ENCODE measurements at regions not wholly inside any gene's neighbourhood (a gene's known extent, or its start where the extent isn't known, plus 50 kb on each side); places are given as distances from the start of the nearest gene placed in this dataset.
A peak's percentile ranks its signal among the peaks of the same experiment; 100 is the strongest.

- CTCF ChIA-PET, result interaction anchor here (1.6 kb wide), 1 partner anchor 11 kb away, joined by 4 read pairs; no protein-coding TSS in a partner anchor
- Mint-ChIP-seq H3K9me3 (no peaks in the 10 kb centered on the region), H3K4me3 (no peak overlapping the region), H3K27me3 (peaks cover 62% of the 10 kb centered on the region), H3K4me1 (peaks cover 15% of the 10 kb centered on the region), H3K27ac (no peak overlapping the region), H3K36me3 (no peaks in the 10 kb centered on the region)
- DNase-seq, result no peak
Observed at GRCh38 chr3:197443506-197443905, 112.3 kb downstream of the BDH1 start.

GRCh38 chr3:197440717-197441303 is 115.0 kb downstream of the BDH1 start:
- Mint-ChIP-seq H3K36me3 (no peaks in the 10 kb centered on the region), H3K4me3 (no peak overlapping the region), H3K9me3 (no peaks in the 10 kb centered on the region), H3K27ac (no peak overlapping the region), H3K4me1 (peaks cover 10% of the 10 kb centered on the region), H3K27me3 (peaks cover 53% of the 10 kb centered on the region)
- CTCF ChIA-PET, result no interaction called here
- DNase-seq, result no peak

GRCh38 chr3:197438906-197439305 is 116.9 kb downstream of the BDH1 start:
- Mint-ChIP-seq H3K27ac (no peak overlapping the region), H3K4me1 (no peaks in the 10 kb centered on the region), H3K4me3 (no peak overlapping the region), H3K9me3 (no peaks in the 10 kb centered on the region), H3K36me3 (no peaks in the 10 kb centered on the region), H3K27me3 (peaks cover 46% of the 10 kb centered on the region)
- CTCF ChIA-PET, result interaction anchor here (0.6 kb wide), 1 partner anchor 18 kb away, joined by 3 read pairs; no protein-coding TSS in a partner anchor
- DNase-seq, result no peak

GRCh38 chr3:197435426-197435825 is 120.3 kb downstream of the BDH1 start:
- Mint-ChIP-seq H3K36me3 (no peaks in the 10 kb centered on the region), H3K27me3 (peaks cover 37% of the 10 kb centered on the region), H3K9me3 (no peaks in the 10 kb centered on the region), H3K27ac (no peak overlapping the region), H3K4me1 (peaks cover 6% of the 10 kb centered on the region), H3K4me3 (no peak overlapping the region)
- CTCF ChIA-PET, result no interaction called here
- no peak for DNase-seq

GRCh38 chr3:197434830-197435229 is 120.9 kb downstream of the BDH1 start:
- no peak for DNase-seq
- peaks cover 35% of the 10 kb centered on the region for H3K27me3 Mint-ChIP-seq
- H3K36me3 Mint-ChIP-seq, result no peaks in the 10 kb centered on the region
- H3K27ac Mint-ChIP-seq, result no peak overlapping the region
- H3K4me1 Mint-ChIP-seq, result peaks cover 8% of the 10 kb centered on the region
- H3K4me3 Mint-ChIP-seq, result no peak overlapping the region
- CTCF ChIA-PET, result no interaction called here
- H3K9me3 Mint-ChIP-seq, result no peaks in the 10 kb centered on the region

GRCh38 chr3:197432384-197433127 is 123.2 kb downstream of the BDH1 start:
- no peak for DNase-seq
- Mint-ChIP-seq H3K4me3 (no peak overlapping the region), H3K27me3 (peaks cover 40% of the 10 kb centered on the region), H3K27ac (no peak overlapping the region), H3K36me3 (no peaks in the 10 kb centered on the region), H3K9me3 (no peaks in the 10 kb centered on the region), H3K4me1 (peaks cover 29% of the 10 kb centered on the region)
- CTCF ChIA-PET, result interaction anchor here (0.6 kb wide), 1 partner anchor 1357 kb away, joined by 3 read pairs; no protein-coding TSS in a partner anchor

- Mint-ChIP-seq H3K4me1 (peaks cover 33% of the 10 kb centered on the region), H3K9me3 (no peaks in the 10 kb centered on the region), H3K27ac (no peak overlapping the region), H3K36me3 (no peaks in the 10 kb centered on the region), H3K27me3 (peaks cover 45% of the 10 kb centered on the region), H3K4me3 (no peak overlapping the region)
- no peak for DNase-seq
- CTCF ChIA-PET, result no interaction called here
Observed at GRCh38 chr3:197431346-197431910, 124.3 kb downstream of the BDH1 start.

- Mint-ChIP-seq H3K9me3 (no peaks in the 10 kb centered on the region), H3K27me3 (peaks cover 50% of the 10 kb centered on the region), H3K4me3 (no peak overlapping the region), H3K27ac (no peak overlapping the region), H3K4me1 (peaks cover 33% of the 10 kb centered on the region), H3K36me3 (no peaks in the 10 kb centered on the region)
- no peak for DNase-seq
- CTCF ChIA-PET, result no interaction called here
Observed at GRCh38 chr3:197430934-197431333, 124.8 kb downstream of the BDH1 start.

- Mint-ChIP-seq H3K27ac (no peak overlapping the region), H3K27me3 (peaks cover 54% of the 10 kb centered on the region), H3K4me1 (peaks cover 33% of the 10 kb centered on the region), H3K9me3 (no peaks in the 10 kb centered on the region), H3K4me3 (no peak overlapping the region), H3K36me3 (no peaks in the 10 kb centered on the region)
- DNase-seq, result no peak
- CTCF ChIA-PET, result no interaction called here
Observed at GRCh38 chr3:197430502-197430901, 125.3 kb downstream of the BDH1 start.

GRCh38 chr3:197428952-197429351 is 126.8 kb downstream of the BDH1 start:
- peaks cover 33% of the 10 kb centered on the region for H3K4me1 Mint-ChIP-seq
- DNase-seq, result no peak
- peak overlapping the region; percentile 55 for H3K4me3 Mint-ChIP-seq
- no peaks in the 10 kb centered on the region for H3K9me3 Mint-ChIP-seq
- H3K27me3 Mint-ChIP-seq, result peaks cover 65% of the 10 kb centered on the region
- H3K27ac Mint-ChIP-seq, result no peak overlapping the region
- H3K36me3 Mint-ChIP-seq, result no peaks in the 10 kb centered on the region
- CTCF ChIA-PET, result interaction anchor here (2.1 kb wide), 1 partner anchor 25 kb away, joined by 7 read pairs; no protein-coding TSS in a partner anchor

GRCh38 chr3:197428117-197428801 is 127.5 kb downstream of the BDH1 start:
- Mint-ChIP-seq H3K36me3 (no peaks in the 10 kb centered on the region), H3K27ac (peak overlapping the region; percentile 73), H3K4me3 (peak overlapping the region; percentile 55), H3K4me1 (peaks cover 33% of the 10 kb centered on the region), H3K27me3 (peaks cover 66% of the 10 kb centered on the region), H3K9me3 (no peaks in the 10 kb centered on the region)
- CTCF ChIA-PET, result interaction anchor here (2.1 kb wide), 1 partner anchor 26 kb away, joined by 7 read pairs; no protein-coding TSS in a partner anchor
- peak; percentile 76 for DNase-seq

- Mint-ChIP-seq H3K36me3 (no peaks in the 10 kb centered on the region), H3K27ac (no peak overlapping the region), H3K4me1 (peaks cover 33% of the 10 kb centered on the region), H3K4me3 (no peak overlapping the region), H3K27me3 (peaks cover 64% of the 10 kb centered on the region), H3K9me3 (no peaks in the 10 kb centered on the region)
- DNase-seq, result no peak
- CTCF ChIA-PET, result interaction anchor here (0.7 to 2.1 kb wide), 2 partner anchors 27 to 999 kb away, joined by 4 to 7 read pairs; no protein-coding TSS in a partner anchor
Observed at GRCh38 chr3:197427021-197427420, 128.6 kb upstream of the DLG1 start.

GRCh38 chr3:197426121-197426566 is 127.7 kb upstream of the DLG1 start:
- DNase-seq, result no peak
- H3K27ac Mint-ChIP-seq, result no peak overlapping the region
- H3K4me3 Mint-ChIP-seq, result no peak overlapping the region
- H3K36me3 Mint-ChIP-seq, result no peaks in the 10 kb centered on the region
- CTCF ChIA-PET, result interaction anchor here (1.2 kb wide), 1 partner anchor 169 kb away, joined by 4 read pairs; no protein-coding TSS in a partner anchor
- H3K4me1 Mint-ChIP-seq, result peaks cover 33% of the 10 kb centered on the region
- no peaks in the 10 kb centered on the region for H3K9me3 Mint-ChIP-seq
- peaks cover 63% of the 10 kb centered on the region for H3K27me3 Mint-ChIP-seq

- H3K9me3 Mint-ChIP-seq, result no peaks in the 10 kb centered on the region
- CTCF ChIA-PET, result interaction anchor here (1.2 kb wide), 1 partner anchor 169 kb away, joined by 4 read pairs; no protein-coding TSS in a partner anchor
- no peak overlapping the region for H3K27ac Mint-ChIP-seq
- H3K27me3 Mint-ChIP-seq, result peaks cover 68% of the 10 kb centered on the region
- H3K4me3 Mint-ChIP-seq, result no peak overlapping the region
- peaks cover 29% of the 10 kb centered on the region for H3K4me1 Mint-ChIP-seq
- DNase-seq, result no peak
- no peaks in the 10 kb centered on the region for H3K36me3 Mint-ChIP-seq
Observed at GRCh38 chr3:197425485-197426120, 127.2 kb upstream of the DLG1 start.
